ENCODE measurements at regions not wholly inside any gene's neighbourhood (a gene's known extent, or its start where the extent isn't known, plus 50 kb on each side); places are given as distances from the start of the nearest gene placed in this dataset.
A peak's percentile ranks its signal among the peaks of the same experiment; 100 is the strongest.
"Not testable (repeated sequence)": the region's sequence is repeated elsewhere in the genome, so short reads cannot be mapped to it uniquely, and the experiment has no call there.

DNA sequence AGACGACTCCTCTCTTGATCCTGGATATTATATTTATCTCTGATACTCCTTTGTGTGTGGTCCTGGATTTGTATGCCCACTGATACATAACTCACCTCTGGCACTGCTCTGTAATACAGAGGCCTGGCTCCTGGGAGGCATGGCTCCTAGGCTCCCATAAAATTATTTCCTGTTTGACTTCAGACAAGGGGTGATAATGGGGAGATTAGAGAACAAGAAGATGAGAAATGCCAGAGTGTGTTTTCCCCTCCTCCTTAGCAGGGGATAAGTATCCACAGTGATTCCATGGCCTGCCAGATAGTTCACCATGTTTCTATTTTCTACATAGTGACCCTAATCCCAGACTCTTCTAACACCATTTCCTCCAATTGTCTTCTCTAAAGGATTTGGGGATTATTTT is 165.7 kb upstream of the PLSCR5 start:
- no peak for DNase-seq (ENCODE audit: low read depth)

DNA sequence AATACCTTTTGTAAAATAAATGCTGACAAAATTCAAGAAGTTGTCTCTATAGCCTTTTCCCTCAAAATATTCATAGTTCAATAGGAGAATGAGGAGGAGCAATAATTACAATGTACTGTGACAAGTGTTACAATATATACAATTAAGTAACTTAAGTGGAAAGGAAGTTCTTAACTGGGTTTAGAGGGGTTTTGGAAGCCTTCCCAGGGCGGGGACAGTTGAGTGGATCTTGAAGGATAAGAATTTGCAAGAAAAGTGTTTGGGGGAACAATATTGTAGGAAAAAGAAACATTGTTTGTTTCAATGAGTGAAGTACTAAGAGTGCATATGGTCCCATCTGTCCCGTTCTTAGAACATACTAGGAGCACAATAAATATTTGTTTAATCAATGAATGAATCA is 165.2 kb upstream of the PLSCR5 start:
- DNase-seq (ENCODE audit: low read depth): no peak

- no peak for DNase-seq (ENCODE audit: low read depth)
These were observed 152.6 kb upstream of the PLSCR5 start for GRCh38 chr3:146757759-146758158.

GRCh38 chr3:146750196-146750595 is 145.1 kb upstream of the PLSCR5 start:
- peak; percentile 24 for DNase-seq (ENCODE audit: low read depth)

GRCh38 chr3:146747928-146748327 is 142.8 kb upstream of the PLSCR5 start:
- DNase-seq (ENCODE audit: low read depth): peak; percentile 10

GRCh38 chr3:146747051-146747450 is 141.9 kb upstream of the PLSCR5 start:
- DNase-seq (ENCODE audit: low read depth): no peak

DNA sequence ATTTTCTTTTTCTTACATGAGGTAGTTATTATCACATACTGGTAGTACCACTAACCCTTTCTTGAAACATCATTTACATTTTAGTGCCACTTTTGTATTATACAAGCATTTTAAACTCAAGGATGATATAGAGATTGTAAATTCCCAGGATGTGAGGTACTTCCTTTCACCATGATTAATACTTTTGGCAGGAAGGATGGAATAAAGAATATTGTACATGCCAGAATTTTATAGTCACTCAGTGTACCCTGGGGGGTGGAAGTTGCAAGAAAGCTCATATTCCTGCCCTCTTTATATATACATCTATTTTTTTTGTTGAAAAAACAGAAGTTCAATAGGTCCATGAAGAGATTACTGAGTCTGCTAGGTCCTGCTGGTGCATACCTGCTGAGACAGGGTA is 141.0 kb upstream of the PLSCR5 start:
- DNase-seq (ENCODE audit: low read depth): no peak

GRCh38 chr3:146739203-146739671 is 134.1 kb upstream of the PLSCR5 start:
- DNase-seq (ENCODE audit: low read depth): no peak

GRCh38 chr3:146732325-146732724 is 127.2 kb upstream of the PLSCR5 start:
- no peak for DNase-seq (ENCODE audit: low read depth)

- DNase-seq (ENCODE audit: low read depth): no peak
These were observed 110.0 kb upstream of the PLSCR5 start for GRCh38 chr3:146715170-146715569.

DNA sequence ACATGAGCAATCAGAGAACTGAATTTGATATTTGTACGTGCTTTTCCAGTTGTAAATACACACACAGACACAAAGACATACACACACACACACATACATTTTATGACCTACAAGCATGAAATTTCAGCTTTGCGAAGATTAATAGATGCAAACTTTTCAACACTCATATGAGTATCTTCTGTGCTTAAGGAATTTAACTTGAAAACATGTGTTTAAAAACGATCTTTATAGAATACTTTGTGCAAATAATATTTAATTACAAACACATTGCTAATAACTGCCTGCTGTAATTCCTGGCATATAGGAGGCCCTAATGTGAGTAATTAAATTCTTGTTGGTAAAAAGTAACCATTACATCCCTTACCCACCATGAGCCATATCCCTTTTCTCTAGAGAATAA is 107.7 kb upstream of the PLSCR5 start:
- no peak for DNase-seq (ENCODE audit: low read depth)

DNA sequence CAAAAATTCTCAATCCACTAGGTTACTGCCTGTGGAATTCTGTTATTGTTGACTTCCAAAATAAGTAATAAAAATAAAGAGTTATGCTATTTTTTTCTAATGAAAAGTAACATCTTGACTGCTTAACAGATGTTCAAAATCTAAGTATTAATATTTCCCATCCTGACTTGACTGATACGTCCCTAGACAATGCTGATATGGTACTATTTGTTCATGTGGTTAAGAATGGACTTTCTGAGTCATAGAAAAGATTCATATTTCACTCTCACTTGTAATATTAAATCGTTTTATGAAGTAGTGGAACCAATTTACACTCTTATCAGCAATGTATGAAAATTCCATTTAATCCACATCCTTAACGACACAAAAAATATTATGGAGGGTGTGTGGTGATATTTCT is 104.8 kb upstream of the PLSCR5 start:
- no peak for DNase-seq (ENCODE audit: low read depth)

DNA sequence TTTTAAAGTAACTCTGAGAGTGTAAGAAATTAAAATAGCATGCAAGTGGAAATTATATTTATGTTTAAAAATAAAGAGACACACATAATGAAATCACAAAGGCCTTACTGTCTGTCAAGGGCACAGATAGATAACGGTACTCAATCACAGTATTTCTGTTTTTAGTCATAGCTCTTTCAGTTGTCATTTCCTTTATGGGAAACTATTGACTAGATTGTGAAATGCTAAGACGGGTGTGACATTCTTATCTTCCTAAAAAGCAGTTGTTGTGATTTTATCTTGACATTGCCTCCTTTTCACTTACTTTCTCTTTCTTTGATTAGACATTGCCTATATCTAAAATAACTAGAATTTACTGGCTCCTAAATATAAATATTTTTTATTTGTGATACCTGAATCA is 100.1 kb upstream of the PLSCR5 start:
- DNase-seq (ENCODE audit: low read depth): no peak

DNA sequence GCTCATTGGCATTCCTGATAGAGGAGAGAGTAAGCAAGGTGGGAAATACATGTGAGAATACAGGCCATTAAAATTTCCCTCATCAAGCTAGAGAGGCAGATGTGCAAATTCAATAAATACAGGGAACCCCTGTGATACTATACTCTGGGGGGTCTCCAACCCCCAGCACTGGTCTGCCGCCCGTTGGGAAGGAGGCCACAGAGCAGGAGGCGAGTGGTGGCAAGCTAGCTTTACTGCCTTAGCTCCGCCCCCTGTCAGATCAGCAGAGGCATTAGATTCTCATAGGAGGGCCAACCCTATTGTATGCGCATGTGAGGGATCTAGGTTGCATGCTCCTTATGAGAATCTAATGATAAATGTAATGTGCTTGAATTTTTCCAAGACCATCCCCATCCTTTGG is 97.1 kb upstream of the PLSCR5 start:
- DNase-seq (ENCODE audit: low read depth): no peak

- no peak for DNase-seq (ENCODE audit: low read depth)
These were observed 96.1 kb upstream of the PLSCR5 start for GRCh38 chr3:146701246-146701645.

GRCh38 chr3:146700025-146700424 is 94.9 kb upstream of the PLSCR5 start:
- not testable (repeated sequence) for DNase-seq (ENCODE audit: low read depth)

DNA sequence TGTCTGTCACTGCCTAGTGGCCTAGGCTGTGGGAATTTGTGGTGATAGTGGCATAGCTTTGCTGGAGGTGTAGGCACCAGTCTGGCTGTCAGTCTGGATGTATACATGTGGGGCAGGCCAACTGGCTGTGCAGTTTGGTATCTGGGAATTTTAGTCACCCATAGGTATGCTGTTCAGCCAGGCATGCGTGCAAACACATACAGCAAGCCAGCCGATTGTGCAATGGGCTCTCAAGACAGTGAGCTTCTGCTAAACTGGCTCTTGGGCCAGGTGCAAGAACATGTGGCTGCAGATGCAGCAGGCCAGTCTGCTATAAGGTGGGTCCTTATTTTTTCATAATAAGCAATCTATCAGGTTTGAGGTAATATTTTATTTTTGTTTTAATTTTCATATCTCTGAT is 87.1 kb upstream of the PLSCR5 start:
- no peak for DNase-seq (ENCODE audit: low read depth)

DNA sequence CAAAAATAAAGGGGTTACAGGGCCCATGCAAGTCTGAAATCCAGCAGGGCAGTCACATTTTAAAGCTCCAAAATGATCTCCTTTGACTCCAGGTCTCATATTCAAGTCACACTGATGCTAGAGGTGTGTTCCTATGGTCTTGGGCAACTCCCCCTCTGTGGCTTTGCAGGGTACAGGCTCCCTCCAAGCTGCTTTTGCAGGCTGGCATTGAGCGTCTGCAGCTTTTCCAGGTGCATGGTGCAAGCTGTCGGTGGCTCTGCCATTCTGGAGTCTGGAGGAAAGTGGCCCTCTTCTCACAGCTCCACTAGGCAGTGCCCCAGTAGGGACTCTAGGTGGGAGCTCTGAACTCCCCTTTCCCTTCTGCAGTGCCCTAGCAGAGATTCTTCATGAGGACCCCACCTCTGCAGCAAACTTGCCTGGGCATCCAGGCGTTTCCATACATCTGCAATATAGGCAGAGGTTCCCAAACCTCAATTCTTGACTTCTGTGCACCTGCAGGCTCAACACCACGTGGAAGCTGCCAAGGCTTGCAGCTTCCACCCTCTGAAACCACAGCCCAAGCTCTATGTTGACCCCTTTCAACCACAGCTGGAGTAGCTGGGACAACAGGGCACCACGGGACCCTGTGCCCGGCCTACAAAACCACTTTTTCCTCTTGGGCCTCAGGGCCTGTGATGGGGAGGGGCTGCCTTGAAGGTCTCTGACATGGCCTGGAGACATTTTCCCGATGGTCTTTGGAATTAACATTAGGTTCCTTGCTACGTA is 80.1 kb upstream of the PLSCR5 start:
- DNase-seq (ENCODE audit: low read depth): no peak

GRCh38 chr3:146682171-146682570 is 77.0 kb upstream of the PLSCR5 start:
- DNase-seq (ENCODE audit: low read depth): no peak

GRCh38 chr3:146680617-146681016 is 75.5 kb upstream of the PLSCR5 start:
- DNase-seq (ENCODE audit: low read depth): no peak

- DNase-seq (ENCODE audit: low read depth): no peak
These were observed 74.8 kb upstream of the PLSCR5 start for GRCh38 chr3:146679995-146680394.

GRCh38 chr3:146679191-146679590 is 74.0 kb upstream of the PLSCR5 start:
- DNase-seq (ENCODE audit: low read depth): no peak

GRCh38 chr3:146672941-146673340 is 67.8 kb upstream of the PLSCR5 start:
- no peak for DNase-seq (ENCODE audit: low read depth)

DNA sequence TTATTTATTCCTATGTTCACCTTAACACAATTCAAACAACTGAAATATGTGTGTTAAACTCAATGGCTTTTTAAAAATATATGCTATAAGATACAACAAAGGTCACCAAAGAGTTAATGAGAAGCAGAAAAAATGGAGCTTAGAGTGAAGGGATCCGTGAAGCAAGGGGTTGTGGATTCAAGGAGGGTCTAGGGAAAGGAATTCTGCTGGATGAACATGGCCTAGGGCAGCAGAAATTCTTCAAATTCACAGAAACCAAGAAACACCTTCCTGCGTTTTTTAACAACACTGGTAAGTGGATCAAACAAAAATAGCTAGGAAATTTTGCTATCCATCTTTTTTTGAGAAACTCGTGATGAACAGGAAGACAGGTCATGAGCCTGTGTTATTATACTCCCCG is 59.3 kb upstream of the PLSCR5 start:
- DNase-seq (ENCODE audit: low read depth): no peak

All from RPMI7951 (cell line).